Testis (tissue), 2 donors: ENCODE measurements at regions not wholly inside any gene's neighbourhood (a gene's known extent, or its start where the extent isn't known, plus 50 kb on each side); places are given as distances from the start of the nearest gene placed in this dataset.

ENCODE experiments used
- DNase-seq: peaks from one replicate; pipeline ENCODE4 v3.0.0-alpha.2; 2019
- H3K27ac ChIP-seq, 2 donors: fragments of 200-600 bp; sonication (generic); one replicate each; pipeline ENCODE4 v1.5.1; 2019
- H3K27me3 ChIP-seq: fragments of 200-600 bp; sonication (generic); one replicate; pipeline ENCODE4 v1.5.1; 2019
- H3K36me3 ChIP-seq: fragments of 200-600 bp; sonication (generic); one replicate; pipeline ENCODE4 v1.5.1; 2017; ENCODE audit warnings: low read depth; ENCODE audit errors: missing control alignments
- H3K4me1 ChIP-seq: fragments of 200-600 bp; sonication (generic); one replicate; pipeline ENCODE4 v1.5.1; 2019
- H3K4me3 ChIP-seq, 2 donors: fragments of 200-600 bp; sonication (generic); one replicate each; pipeline ENCODE4 v1.5.1; 2017 to 2019
- H3K9me3 ChIP-seq: fragments of 200-600 bp; sonication (generic); one replicate; pipeline ENCODE4 v1.5.1; 2017
- POLR2A ChIP-seq: fragments of 450-650 bp; IDR thresholded peaks from one replicate; pipeline ENCODE4 v1.6.1; 2017; ENCODE audit warnings: antibody characterized with exemption, mild to moderate bottlenecking, moderate library complexity
- WGBS, 2 donors: methylation state at CpG; one replicate each; pipeline ENCODE4 v1.1.5; 2018; 5-methylcytosine and 5-hydroxymethylcytosine counted together
- intact Hi-C: fragments of 100-400 bp; cut with DNase I; formaldehyde crosslinking; loops from one replicate; pipeline ENCODE4 v1.15.1; 2023; ENCODE audit warnings: low total_unique reads
- TF ChIP-seq, protein P1 (sequence below), 3 experiments: fragments of 450-650 bp in 2 of 3; fragments of 200-600 bp in 1 of 3; sonication (generic) in 1 of 3; IDR thresholded peaks; one replicate each; pipeline ENCODE4 v1.5.1; 2016 to 2019; ENCODE audit warnings: antibody characterized with exemption in 3 of 3, mild to moderate bottlenecking in 2 of 3, moderate library complexity in 1 of 3

DNA sequence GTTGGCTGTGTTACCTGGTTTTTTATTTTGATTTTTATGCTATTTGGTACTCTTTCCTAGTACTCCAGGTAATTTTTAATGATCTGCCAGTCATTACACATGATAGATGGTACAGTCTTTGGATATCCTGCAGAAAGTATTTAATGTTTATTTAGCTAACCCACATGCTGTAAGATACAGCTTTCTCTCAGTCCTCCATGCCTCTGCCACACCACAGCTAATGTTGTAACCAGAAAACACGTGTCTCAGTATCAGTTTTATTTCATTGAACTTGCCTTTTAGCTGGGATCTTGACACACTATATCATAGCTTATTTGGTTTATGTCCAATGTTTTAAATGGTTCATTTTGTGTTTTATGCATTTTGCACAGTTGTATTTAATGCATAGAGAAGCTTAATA lies 1648.4 kb downstream of the KCNT2 start:
- H3K27ac ChIP-seq = no peak overlapping the region
- no peak for DNase-seq
- intact Hi-C loops = no loop called here
- no peaks in the 10 kb centered on the region for H3K9me3 ChIP-seq
- no peak for TF ChIP-seq POLR2A
- TF ChIP-seq, protein P1, sequence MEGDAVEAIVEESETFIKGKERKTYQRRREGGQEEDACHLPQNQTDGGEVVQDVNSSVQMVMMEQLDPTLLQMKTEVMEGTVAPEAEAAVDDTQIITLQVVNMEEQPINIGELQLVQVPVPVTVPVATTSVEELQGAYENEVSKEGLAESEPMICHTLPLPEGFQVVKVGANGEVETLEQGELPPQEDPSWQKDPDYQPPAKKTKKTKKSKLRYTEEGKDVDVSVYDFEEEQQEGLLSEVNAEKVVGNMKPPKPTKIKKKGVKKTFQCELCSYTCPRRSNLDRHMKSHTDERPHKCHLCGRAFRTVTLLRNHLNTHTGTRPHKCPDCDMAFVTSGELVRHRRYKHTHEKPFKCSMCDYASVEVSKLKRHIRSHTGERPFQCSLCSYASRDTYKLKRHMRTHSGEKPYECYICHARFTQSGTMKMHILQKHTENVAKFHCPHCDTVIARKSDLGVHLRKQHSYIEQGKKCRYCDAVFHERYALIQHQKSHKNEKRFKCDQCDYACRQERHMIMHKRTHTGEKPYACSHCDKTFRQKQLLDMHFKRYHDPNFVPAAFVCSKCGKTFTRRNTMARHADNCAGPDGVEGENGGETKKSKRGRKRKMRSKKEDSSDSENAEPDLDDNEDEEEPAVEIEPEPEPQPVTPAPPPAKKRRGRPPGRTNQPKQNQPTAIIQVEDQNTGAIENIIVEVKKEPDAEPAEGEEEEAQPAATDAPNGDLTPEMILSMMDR (IDR thresholded peaks at IDR 0.05) = no peak
- H3K4me1 ChIP-seq = no peaks in the 10 kb centered on the region
- H3K36me3 ChIP-seq = no peaks in the 10 kb centered on the region
- WGBS, 2 donors = 57 to 58% methylated on average over 1 of the region's 1 CpG
- no peak overlapping the region for H3K4me3 ChIP-seq
- H3K27me3 ChIP-seq = no peaks in the 10 kb centered on the region

GRCh38 chr1:194952171-194952570 lies 1656.1 kb downstream of the KCNT2 start:
- peak overlapping the region in 1 of 2 donors; percentile 15 for H3K4me3 ChIP-seq
- no peaks in the 10 kb centered on the region for H3K36me3 ChIP-seq
- H3K27me3 ChIP-seq = no peaks in the 10 kb centered on the region
- 33 to 52% methylated on average over 6 of the region's 6 CpGs for WGBS, 2 donors
- DNase-seq = no peak
- no peaks in the 10 kb centered on the region for H3K9me3 ChIP-seq
- no peak overlapping the region for H3K27ac ChIP-seq
- intact Hi-C loops = no loop called here
- no peaks in the 10 kb centered on the region for H3K4me1 ChIP-seq
- TF ChIP-seq, protein P1 (IDR thresholded peaks at IDR 0.05) = no peak
- no peak for TF ChIP-seq POLR2A

DNA sequence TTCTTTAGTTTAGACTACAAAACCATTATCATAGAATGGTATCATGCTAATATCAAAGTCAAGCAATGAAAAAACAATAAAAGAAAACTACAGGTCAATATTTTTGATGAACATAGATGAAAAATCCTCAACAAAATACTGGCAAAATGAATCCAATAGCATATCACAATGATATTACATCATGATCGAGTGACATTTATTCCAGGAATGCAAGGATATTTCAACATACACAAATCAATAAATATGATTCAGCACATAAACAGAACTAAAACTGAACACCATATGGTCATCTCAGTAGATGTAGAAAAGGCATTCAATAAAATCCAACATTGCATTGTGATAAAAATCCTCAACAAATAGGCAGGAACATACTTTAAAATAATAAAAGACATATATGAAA lies 1657.7 kb downstream of the KCNT2 start:
- no peak for DNase-seq
- Histone ChIP-seq H3K4me3 (no peak overlapping the region), H3K27ac (no peak overlapping the region), H3K36me3 (no peaks in the 10 kb centered on the region), H3K27me3 (no peaks in the 10 kb centered on the region), H3K9me3 (no peaks in the 10 kb centered on the region), H3K4me1 (no peaks in the 10 kb centered on the region)
- no peak for TF ChIP-seq POLR2A
- TF ChIP-seq, protein P1 (IDR thresholded peaks at IDR 0.05) = no peak
- 83 to 88% methylated on average over 1 of the region's 1 CpG for WGBS, 2 donors
- intact Hi-C loops = no loop called here

DNA sequence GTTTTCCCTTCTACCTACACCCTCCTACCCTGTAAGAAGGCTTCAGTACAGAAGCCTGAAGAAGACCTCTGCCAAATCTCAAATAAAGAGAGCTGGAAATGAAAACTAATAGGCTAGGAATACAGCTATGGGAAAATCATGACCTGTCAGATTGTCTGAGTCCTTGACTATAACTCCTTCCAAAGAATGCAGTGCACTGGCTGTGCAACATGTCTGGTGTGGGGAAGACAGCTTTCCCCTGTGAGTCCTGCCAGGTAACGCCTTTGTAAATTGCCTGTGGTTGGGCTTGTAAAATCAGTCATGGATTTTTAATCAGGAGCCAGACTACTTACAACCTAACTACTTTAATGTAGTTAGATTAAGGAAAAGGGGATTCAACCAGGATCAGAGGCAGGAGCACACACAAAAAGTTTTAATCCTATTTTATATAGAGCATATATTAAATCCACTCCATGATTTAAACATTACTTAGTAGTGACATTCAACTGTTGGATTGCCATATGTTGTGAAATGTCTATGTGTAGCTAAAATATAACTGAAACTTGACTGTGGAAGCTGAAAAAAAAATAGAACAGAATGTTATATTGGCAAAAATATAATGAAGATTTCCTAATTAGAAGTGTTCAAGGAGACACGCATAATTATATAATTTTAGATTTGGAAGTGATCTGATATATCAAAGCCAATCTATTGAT lies 1667.8 kb downstream of the KCNT2 start:
- no peak overlapping the region for H3K27ac ChIP-seq
- intact Hi-C loops = no loop called here
- H3K36me3 ChIP-seq = no peaks in the 10 kb centered on the region
- no peak for DNase-seq
- H3K27me3 ChIP-seq = no peaks in the 10 kb centered on the region
- WGBS, 2 donors = 64 to 71% methylated on average over 2 of the region's 2 CpGs
- no peaks in the 10 kb centered on the region for H3K4me1 ChIP-seq
- no peak for TF ChIP-seq POLR2A
- TF ChIP-seq, protein P1 (IDR thresholded peaks at IDR 0.05) = no peak
- no peaks in the 10 kb centered on the region for H3K9me3 ChIP-seq
- no peak overlapping the region for H3K4me3 ChIP-seq

DNA sequence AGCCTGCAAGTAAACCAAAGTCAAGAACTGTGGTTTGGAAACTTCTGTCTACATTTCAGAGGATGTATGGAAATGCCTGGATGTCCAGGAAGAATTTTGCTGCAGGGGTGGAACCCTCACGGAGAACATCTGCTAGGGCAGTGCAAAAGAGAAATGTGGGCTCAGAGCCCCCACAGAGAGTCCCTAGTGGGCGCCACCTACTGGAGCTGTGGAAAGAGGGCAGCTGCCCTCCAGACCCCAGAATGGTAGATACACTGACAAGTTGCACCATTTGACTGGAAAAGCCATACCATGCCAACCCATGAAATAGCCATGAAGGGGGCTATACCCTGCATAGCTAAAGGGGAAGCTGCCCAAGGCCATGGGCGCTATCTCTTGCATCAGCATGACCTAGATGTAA lies 1672.4 kb downstream of the KCNT2 start:
- H3K9me3 ChIP-seq = no peaks in the 10 kb centered on the region
- H3K4me3 ChIP-seq = no peak overlapping the region
- H3K27ac ChIP-seq = no peak overlapping the region
- no peak for TF ChIP-seq POLR2A
- TF ChIP-seq, protein P1 (IDR thresholded peaks at IDR 0.05) = no peak
- no peaks in the 10 kb centered on the region for H3K4me1 ChIP-seq
- no peak for DNase-seq
- H3K36me3 ChIP-seq = no peaks in the 10 kb centered on the region
- intact Hi-C loops = no loop called here
- no peaks in the 10 kb centered on the region for H3K27me3 ChIP-seq
- 87 to 95% methylated on average over 2 to 3 of the region's 3 CpGs for WGBS, 2 donors
